ENCODE measurements at regions not wholly inside any gene's neighbourhood (a gene's known extent, or its start where the extent isn't known, plus 50 kb on each side); places are given as distances from the start of the nearest gene placed in this dataset.

DNA sequence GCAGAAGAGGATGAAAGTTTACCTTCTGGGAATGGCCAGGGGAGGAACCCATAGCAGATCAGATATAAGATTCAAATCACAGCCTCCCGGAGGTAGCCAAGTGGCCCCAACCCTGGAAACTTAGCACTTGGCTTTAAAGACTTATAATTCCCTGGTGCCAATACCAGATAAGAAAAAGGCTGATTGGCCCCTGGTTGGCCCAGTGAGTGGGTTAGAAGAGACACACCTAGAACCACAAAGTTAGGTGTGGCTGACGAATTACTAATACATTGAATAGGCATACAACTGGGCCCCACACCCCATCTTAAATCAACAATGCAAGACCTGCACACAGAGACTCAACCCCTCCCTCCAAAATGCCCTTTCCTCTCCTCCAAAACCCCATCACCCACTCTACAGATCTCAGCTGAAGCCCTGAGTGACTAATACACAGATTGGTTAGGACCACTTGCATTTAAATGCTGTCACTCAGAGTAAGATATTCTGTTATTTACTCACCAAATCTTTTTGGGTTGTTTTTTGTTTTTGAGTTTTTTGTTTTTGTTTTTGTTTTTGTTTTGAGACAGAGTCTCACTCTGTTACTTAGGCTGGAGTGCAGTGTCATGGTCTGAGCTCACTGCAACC is 315.4 kb upstream of the JARID2 start:
- DNase-seq: no peak

DNA sequence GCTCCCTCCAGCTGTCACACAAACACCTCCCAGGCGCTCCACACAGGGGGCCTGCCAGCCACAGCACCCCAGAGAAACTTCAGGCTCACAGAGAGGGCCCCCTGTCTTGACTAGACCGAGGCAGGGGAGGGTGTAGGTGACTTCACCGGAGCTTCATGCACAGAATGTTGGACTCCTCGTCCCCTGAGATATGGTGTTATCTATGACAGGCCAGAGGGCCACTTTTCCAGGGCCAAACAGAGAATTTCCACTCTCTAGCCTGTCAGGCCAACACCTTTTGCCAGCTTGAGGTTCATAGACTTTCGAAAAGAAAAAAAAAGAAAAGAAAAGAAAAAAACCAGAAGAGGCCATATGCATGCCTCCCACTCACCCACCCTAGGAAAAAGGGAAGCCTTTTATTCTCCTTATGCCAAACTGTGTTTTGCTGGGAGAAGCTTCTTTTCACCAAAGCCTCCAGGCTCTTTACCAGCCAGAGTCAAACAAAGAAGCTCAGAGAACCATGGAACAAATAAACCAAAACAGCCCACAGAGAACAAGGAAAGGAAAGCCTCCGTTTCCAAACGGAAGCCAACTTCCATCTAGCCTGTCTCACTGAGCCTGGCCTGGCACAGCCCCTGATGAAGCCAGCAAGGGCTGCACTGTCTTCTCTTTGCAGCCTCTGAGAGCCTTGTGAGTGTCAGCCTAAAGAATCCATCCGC is 313.2 kb upstream of the JARID2 start:
- peak; percentile 33 for DNase-seq

DNA sequence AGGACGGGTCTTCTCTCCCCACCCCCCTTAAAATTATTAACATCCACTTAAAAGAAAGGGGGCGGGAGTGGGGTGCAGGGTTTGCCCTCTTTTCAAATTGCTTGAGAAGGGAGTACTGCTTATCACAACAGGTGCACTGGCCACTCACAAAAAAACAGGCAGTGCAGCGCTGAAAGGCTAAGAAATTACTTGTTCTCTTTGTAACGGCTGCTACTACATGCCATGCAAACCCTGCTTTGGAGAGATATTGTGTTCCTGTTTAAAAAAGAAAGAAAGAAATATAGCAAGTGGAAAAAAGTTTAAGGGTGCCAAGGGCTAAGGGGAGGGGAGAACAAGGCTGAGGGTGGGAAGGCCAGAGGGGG is 312.7 kb upstream of the JARID2 start:
- no peak for DNase-seq

DNA sequence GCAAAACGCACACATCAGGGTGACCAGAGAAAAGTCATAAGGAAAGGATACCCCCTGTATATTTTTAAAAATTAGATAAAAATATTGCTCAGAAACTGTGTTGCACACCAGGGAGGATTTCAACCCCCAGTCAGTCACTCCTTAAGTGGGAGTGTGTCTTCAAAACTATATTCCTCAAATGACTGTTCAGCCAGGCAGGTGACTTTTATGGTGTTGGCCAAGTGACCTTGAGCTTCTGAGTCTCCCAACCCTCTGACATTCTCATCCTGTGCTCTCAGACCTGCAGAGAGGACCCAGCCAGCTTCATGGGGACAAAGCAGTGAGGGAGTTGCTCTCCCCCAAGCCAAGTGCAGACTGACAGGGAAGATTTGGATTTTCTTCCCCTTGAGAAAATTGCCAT is 311.9 kb upstream of the JARID2 start:
- DNase-seq: no peak

DNA sequence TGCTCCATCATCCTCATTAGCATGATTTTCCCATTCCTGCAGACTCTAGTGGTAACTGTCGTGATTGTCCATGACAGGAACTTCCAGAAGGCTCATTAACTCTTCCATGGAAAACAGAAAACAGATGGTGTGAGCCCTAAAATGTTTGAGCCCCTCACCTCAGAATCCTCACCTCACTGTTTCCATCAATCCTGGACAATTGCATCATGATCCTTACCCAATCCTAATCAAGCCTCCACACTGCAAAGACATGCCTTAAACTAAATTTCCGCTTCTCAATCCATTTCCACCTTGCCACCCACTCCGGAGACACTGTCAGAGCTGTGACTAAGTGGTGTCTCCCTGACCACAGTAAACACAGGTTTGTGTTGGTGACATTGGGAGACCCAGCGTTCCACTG is 311.0 kb upstream of the JARID2 start:
- DNase-seq: no peak

DNA sequence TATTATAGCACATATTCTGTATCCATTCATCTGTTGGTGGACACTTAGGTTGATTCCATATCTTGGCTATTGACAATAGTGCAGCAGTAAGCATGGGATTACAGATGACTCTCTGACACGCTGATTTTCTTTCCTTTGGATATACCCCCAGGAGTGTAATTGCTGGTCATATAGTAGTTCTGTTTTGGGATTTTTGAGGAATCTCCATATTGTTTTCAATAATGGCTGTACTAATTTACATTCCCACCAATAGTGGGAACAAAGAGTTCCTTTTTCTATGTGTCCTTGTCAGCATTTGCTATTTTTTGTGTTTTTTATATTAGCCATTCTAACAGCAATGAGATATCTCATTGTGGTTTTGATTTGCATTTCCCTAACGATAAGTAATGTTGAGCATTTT is 309.0 kb upstream of the JARID2 start:
- no peak for DNase-seq

DNA sequence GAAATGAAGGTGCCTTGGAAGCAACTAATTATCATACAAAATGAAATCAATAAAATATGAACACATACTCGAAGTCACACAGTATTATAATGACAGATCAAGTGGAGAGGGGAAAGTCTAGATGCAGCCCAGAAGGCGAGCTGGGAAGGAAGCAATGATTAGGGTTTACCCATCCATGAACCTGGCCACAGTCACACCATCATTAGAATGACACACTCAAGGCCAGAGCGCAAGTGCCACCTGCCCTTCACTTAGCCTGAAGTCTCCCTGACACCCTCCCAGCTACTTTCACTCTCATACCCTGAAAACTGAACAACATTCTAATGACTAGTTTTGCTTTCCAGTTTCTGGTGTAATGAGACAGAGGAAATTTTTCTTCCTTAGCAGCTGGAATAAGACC is 302.8 kb upstream of the JARID2 start:
- DNase-seq: no peak

DNA sequence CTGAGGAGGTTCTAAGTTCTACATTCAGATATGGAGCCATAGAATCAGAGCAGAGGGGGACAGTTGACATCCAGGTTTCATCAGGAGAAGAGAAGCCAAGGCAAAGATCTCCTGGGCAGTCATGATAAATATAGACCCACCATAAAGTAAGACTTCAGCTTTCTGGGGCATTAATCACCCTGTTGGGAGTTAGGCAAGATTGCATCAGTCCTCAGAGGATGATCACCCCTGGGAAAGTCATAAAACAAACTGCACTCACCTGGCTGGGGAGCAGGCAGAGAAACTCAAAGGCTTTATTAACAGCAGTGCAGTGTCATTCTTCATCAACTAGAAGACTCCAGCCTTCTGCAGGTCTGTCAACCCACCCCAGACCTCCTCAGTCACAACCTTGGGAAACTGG is 301.3 kb upstream of the JARID2 start:
- DNase-seq: no peak

DNA sequence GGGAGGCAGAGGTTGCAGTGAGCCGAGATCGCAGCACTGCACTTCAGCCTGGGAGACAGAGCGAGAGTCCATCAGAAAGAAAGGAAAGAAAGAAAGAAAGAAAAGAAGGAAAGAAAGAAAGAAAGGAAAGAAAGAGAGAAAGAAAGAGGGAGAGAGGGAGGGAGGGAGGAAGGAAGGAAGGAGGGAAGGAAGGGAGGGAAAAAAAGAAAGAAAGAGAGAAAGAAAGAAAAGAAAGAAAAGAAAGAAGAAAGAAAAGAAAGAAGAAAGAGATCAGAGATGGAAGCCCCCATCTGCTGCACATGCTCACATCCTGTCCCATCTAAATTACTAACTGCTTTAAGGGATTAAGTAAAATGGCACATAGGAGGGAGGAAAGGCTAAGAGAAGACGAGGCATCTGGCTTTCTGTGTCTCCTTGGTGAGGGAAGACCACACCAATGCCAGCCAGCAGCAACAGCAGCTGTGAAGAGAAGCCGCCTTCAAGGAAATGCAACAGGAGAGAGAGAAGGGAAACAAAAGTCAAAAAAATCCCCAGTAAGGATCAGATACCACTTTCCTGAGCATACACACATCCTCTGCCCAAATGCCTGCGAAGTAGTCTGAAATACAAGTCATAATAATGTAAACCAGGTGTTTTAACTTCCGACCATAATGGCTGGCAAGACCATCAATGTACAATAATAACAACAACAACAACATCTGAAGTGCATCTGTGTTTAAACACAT is 300.2 kb upstream of the JARID2 start:
- no peak for DNase-seq

DNA sequence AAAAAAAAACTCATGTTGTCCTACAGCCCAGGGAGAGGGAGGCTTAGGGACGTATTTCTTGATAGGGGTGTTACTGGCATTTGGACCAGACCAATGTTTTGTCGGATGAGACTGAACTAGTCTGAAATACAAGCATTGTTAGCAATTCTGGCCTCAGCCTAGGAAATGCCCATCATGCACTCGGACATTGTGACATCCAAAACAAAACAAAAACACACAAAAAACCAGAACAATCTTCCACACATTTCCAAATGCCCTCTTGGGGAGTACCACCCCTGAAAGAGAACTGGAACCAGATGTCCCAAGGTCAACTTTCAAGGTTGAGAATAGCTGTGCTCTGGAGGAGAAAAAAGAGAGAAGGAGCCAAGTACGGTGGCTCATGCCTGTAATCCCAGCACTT is 299.1 kb upstream of the JARID2 start:
- DNase-seq: no peak

DNA sequence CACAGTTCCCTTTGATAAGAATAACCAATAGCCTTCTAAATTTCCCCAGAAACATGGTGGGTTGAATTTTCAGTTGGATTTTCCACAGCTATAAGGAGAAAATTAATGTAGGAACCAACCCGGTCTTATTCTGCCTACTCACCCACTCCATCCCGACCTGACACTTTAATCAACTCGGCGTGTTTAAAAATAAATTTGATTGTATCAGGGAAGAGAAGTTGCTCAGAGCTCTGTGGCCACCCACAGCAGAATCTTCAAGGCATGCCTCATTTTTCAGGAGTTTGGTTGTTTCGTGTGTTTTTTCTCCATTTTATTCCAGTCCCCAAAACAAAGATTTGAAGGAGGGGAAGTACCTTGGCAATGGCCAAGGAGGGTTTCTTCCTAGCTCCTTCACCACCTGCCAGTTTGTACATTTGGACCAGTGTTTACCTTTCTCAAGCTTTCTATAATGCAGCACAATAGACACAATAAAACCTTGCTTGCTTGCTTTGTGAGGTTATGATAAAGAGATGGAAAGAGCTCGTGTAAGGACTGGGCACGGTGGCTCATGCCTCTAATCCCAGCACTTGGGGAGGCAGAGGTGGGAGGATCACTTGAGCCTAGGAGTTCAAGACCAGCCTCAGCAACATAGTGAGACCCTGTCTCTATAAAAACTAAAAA is 297.2 kb upstream of the JARID2 start:
- DNase-seq: no peak

DNA sequence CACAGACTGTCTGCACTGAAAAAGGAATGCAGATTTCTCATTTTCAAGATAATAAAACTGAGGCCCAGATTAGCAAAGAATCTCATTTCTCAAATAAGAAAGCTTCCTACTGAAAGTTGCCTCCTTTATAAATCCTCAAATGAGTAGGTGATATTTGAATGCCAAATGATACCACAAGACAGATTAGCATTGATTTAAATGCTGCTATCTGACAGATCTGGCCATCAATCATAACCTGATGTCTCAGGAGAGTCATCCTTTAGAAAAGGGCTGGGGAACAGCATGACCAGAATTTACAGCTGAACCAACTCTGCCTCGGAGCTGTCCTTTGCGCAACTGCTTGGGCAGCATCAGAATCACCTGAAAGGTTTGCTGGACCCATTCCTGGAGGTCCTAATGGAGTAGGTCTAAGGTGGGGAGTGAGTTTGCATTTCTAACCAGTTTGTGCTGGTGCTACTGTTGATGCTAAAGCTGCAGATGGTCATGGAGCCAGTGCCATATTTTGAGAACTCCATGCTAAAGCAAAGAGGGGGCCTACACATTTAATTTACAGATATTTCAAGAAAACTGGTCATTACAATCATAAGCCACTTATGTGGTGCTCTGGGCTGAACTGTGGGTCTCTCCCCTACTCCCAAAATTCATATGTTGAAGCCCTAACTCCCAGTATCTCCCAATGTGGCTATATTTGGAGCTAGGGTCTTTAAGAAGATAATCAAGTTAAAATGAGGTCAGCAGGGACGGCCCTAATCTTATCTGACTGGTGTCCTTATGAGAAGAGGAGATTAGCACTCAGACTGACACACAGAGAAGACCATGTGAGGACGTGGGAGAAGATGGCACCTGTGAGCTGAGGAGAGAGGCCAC is 295.5 kb upstream of the JARID2 start:
- DNase-seq: no peak

DNA sequence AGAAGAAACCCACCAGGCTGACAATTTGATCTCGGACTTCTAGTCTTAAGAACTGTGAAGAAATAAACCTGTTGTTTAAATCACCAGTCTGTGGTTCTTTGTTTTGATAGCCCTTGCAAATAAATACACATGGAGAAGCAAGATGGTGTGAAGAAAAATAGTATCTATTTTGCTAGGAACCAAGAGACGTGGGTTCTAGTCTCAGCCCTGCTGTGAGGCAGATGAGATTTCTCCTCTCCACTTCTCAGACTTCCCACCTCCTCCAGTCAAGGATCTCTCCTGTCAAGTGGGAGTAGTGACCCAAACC is 294.9 kb upstream of the JARID2 start:
- DNase-seq: no peak

DNA sequence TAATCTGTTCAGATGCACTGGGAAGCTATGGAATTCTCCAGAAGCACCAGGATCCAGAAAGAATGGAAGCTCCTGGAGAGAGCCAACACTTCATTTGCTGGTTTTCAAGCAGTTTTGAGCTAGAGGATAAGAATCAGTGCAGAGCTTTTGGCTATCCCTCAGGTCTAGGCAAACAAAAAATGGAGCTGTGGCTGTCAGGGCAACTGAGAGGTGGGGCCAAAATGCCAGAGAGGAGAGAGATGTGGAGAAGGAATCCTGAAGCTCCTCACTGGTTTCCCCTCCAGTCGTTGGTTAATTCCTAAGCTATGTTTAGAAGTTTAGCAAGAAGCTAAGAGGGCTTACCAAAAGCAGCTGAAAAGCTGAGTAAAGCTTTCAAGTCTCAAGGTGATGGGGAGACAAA is 294.2 kb upstream of the JARID2 start:
- no peak for DNase-seq

DNA sequence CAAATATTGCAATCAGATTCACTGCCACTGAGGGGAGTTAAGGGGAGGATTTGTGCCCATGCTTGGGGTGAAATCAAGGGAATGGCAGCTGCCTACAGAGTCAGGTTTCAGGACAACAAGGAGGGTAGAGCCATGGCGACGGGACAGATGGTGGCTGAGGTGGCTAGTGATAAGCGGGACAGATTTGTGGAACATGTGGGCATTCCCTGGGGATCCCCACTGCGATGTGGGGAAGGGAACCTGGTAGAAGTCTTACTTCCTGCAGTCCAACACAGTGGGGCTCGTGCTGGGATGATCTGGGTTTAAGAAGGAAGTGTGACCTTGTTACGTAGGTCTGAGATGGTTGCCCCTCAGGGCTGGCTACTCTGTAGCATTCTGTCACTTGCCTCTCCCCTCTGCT is 292.0 kb upstream of the JARID2 start:
- DNase-seq: no peak

DNA sequence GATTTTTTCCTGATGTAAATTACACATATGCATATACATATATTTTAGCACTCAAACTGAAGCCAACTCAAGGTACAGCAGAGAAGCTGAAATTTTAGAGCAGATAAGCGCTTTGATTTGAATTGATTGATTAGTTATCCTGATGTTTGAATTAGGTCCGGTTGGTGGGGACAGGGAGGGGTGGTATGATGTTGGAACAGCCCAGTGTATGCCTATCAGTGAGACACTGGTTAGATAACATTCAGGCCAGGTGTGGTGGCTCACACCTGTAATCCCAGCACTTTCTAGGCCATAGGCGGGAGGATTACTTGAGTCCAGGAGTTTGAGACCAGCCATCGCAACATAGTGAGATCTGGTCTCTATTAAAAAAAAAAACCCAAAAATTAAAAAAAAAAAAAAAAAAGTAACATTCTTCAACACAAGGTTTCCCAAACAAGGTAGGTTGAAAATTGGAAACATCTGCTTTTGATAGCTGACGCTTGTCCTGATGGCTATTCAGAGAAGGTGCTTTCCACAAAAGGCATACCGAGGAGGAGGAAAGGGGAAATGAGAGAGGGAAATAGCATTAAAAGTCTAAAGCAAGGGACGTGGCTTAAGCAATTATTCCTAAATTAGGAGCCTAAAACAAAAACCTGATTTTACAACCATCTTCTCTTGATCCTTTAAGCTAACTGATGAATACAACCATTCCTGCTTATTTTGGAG is 288.4 kb upstream of the JARID2 start:
- no peak for DNase-seq

DNA sequence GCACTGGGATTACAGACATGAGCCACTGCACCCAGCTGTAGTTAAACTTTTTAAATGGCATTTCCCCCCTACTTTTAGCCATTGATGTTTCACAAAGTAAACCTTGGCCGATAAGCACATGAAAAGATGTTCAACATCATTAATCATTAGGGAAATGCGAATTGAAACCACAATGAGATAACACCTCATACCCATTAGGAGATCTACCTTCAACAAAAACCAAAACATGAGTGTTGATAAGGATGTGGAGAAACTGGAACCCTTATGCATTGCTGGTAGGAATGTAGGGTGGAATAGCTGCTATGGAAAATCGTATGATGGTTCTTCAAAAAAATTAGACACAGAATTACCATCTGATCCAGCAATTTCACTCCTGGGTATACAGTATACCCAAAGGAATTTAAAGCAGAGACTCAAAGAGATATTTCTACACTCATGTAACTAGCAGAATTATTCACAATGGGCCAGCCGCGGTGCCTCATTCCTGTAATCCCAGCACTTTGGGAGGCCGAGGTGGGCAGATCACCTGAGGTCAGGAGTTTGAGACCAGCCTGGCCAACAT is 286.5 kb upstream of the JARID2 start:
- no peak for DNase-seq

DNA sequence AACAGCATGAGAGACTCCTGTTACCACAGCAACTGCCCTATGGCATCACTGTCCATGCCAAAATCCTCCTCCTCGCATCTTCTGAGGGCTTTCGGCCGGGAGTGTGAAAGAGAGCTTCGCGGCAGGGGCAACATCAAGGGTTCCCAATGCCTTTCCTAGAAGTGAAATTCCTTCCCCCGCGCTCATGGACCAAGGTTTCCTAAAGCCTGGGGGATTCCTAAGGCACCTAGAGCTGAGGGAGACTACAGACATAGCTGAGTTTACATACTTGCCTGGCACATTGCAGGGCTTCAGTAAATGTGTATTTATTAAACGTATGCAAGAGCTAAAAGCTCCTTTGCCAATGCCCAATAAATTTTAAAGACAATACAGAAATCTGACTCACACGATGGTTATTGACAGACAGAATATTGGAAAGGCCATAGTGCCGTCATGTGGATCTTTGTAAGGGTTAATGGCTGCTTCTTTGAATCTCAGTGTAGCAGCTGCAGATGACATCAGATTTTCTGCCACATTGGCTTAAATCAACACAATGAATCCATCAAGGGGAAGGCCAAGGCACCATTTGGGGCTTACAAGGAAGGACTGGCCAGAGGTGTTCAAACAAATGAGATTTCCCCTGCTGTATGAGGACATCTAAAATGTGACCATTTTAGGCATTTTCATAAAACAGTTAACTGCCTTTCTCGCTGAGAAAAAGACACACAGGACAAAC is 281.2 kb upstream of the JARID2 start:
- peak; percentile 78 for DNase-seq

DNA sequence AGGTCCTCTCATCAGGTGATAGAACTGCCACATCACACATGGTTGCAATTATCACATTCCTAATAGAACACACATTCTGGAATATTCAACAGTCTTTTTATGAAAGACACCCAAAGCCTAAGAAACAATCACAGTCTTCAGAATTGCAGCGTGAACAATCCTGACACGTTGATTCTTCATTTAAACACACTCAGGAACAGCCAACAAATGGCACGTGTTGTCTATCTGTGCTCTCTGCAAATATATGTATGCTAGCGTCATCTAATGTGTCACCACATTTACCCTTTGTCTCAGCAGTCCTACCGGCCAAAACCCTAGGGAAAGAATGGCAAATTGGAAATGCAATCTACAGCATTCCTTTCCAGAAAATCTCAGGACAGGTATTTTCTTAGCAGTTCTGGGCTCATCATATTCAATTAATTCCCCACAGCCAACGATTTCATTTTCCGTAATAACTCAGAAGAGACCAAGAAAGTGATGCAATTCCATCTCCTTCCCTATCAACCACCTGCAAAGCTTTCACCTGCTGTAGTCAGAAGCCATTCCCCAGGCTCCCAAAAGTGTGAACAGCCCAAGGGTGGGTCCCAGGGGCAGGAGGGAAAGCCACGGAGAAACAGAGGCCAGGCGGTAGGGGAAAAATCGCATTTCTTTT is 280.3 kb upstream of the JARID2 start:
- DNase-seq: no peak

DNA sequence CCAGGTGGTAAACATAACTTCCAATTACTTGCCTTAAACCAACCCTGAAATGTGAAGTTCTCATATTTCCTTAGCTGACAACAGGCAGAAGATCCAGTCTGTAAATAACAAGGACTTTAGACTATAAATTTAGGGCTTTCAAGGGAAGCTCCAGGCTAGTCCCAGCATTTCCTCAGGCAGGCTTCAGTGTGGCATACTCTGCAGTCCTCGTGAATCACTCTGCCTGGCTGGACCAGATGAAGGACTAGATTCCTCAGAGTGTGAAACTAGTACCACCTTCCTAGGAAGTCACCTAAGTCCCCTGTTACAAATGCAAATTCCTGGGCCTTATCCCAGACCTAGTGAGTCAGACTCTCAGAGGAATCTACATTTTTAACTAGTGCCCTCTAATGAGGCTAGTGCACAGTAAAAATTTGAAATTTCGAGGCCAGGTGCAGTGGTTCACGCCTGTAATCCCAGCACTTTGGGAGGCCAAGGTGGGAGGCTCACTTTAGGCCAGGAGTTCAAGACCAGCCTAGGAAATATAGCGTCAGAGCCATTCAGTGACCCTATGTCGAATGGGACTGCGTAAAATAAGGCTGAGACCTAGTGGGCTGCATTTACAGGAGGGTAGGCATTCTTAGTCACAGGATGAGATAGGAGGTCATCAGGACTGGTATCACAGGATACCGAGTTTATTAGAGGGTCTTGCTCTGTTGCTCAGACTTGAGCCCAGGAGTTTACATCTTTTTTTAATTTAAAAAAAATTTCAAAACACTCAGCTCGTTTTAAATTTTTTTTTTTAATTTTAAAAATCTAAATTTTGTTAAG is 279.6 kb upstream of the JARID2 start:
- no peak for DNase-seq
